Hematopoietic multipotent progenitor cell treated with erythropoietin and hydrocortisone succinate and interleukin-3 and kit ligand, for 4 days (in vitro differentiated cells): ENCODE measurements at regions not wholly inside any gene's neighbourhood (a gene's known extent, or its start where the extent isn't known, plus 50 kb on each side); places are given as distances from the start of the nearest gene placed in this dataset.
"Not testable (repeated sequence)": the region's sequence is repeated elsewhere in the genome, so short reads cannot be mapped to it uniquely, and the experiment has no call there.

Experiments used
- DNase-seq: peaks from one replicate; pipeline ENCODE4 v3.0.0-alpha.2; 2015

DNA sequence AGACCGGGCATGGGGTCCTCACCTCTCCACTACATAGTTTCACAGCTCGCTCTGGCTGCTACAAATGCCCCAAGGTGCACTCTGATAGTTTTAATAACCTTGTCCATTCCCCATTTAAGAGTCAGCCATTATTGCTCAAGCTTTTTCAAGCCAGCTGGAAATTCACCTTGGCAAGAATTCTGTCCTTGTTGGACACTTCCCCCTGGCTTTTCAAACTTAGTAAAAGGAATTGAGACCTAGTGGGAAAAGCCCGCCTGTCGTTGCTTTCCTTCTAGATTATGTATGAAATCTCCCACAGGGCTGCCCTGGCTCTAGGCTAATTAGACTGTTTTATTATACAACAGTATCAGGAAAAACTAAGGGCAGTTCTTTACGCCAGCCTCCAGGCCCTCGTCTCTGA, 293.7 kb upstream of the GADL1 start:
- DNase-seq, result no peak

- DNase-seq, result no peak
Measured at GRCh38 chr3:31189330-31189729, 294.9 kb upstream of the GADL1 start.

- DNase-seq, result no peak
Measured at GRCh38 chr3:31189971-31190370, 295.5 kb upstream of the GADL1 start.

DNA sequence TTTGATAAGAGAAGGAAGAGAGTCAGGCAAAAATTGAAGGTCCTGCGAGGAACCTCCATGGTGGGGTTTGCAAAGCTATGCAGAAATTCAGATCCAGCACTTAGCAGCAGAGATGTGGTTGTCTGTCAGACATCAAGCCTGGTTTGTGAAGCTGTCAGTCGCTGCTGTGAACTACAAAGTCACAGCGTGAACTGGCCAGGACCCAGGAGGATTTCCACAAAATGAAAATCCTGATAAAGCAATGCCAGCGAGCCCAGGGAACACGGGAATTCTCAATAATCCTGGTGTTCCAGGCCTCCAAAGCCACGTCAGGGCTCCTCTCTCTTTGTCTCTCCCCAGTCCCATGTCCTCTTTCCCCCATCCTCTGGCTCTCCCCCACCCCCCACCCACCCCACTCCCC, 296.9 kb upstream of the GADL1 start:
- no peak for DNase-seq

- no peak for DNase-seq
Measured at GRCh38 chr3:31193429-31193828, 299.0 kb upstream of the GADL1 start.

GRCh38 chr3:31193871-31194270, 299.4 kb upstream of the GADL1 start:
- no peak for DNase-seq

DNA sequence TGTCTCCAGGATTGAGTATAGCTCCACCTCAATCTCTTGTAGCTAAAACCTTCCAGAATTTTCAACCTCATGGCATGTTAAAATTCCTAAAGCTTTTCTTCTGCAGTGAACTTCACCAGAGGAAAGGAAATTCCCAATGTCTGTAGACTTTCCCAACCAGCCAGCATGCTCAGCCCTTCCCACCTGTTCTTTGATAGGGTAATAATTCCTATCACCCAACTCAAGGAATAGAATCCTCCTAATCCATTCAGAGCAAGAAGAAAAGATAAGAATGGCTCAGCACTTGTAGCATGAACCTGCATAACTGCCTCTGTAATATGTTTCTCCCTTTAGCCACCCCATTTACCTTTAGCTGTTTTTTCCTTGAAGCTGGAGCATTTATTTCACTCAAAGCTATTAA, 301.8 kb upstream of the GADL1 start:
- DNase-seq, result no peak

DNA sequence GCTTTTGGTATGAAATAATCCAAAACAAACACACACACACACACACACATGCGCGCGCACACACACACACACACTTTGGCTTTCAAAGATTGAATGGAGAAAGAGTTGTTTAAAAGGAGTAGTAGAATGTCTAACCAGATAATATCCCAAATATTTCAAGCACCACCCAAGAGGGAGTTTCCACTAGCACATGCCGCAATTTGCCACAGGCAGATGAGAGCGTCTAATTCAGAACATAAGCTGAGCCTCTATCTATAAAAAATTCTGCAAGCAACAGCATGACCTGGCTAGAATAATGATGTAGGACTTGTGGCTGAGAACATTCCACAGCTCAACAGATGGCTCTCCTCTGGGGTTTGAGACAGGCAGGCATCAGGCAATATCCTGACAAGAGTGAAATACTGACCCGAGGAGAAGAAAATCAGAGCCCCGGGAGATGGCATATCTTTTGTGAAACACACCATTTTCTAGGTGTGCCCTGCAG, 302.5 kb upstream of the GADL1 start:
- DNase-seq, result no peak

- no peak for DNase-seq
Measured at GRCh38 chr3:31197941-31198340, 303.5 kb upstream of the GADL1 start.

- no peak for DNase-seq
Measured at GRCh38 chr3:31198890-31199289, 304.4 kb upstream of the GADL1 start.

- no peak for DNase-seq
Measured at GRCh38 chr3:31203960-31204795, 309.7 kb upstream of the GADL1 start.

GRCh38 chr3:31204796-31205056, 310.3 kb upstream of the GADL1 start:
- not testable (repeated sequence) for DNase-seq

DNA sequence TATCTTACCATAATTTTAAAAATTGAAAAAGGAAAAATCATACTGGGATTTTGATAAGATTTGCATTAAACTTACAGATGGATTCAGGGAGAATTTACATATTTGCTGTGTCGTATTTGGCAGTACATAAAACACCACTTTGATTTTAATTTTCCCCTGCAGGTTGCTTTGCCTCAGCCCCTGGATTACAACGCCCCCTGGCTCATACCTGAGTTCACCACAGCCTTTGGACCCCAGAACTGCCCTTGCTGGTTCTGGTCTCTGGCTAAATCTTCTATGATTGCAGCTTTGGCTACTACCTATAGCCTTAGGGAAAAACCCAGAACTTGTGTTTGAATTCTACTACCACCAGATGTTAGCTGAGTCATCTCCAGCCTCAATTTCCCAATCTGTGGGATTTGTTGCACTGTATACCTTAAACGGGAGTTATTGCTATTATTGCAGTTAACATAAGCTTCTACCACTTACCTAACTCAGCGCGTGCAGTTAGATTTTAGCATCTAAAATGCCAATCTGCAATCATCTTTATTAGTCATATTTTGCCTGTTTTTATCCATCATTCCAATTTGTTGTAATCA, 315.7 kb upstream of the GADL1 start:
- no peak for DNase-seq

DNA sequence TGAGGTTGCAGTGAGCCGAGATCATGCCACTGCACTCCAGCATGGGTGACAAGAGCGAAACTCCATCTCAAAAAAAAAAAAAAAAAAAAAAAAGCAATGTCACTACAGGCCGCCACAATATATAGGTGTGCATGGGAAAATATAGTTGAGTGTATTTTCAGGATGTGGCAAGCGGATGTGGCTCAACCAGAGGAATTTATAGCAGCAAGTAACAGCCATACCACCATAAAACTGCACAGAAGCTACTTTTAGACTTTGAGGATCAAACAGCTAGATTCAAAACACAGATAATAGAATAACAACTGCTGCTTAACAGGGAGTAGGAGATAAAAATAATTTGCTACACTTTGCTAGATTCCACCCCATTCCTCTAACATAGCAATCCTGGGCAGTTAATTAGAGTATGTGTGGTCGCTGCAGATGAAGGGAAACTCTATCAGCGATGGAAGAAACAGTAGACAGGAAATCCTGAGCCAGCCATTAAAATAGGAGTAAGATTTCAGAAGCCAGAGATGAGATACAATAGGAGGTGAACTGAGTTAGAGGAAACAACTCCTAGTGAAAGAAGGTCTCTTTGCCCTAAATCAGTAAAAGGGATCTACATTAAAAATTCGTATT, 318.7 kb upstream of the STT3B start:
- DNase-seq, result peak; percentile 60

GRCh38 chr3:31218082-31218481, 314.6 kb upstream of the STT3B start:
- DNase-seq, result no peak

GRCh38 chr3:31219131-31219843, 313.4 kb upstream of the STT3B start:
- peak; percentile 86 for DNase-seq

DNA sequence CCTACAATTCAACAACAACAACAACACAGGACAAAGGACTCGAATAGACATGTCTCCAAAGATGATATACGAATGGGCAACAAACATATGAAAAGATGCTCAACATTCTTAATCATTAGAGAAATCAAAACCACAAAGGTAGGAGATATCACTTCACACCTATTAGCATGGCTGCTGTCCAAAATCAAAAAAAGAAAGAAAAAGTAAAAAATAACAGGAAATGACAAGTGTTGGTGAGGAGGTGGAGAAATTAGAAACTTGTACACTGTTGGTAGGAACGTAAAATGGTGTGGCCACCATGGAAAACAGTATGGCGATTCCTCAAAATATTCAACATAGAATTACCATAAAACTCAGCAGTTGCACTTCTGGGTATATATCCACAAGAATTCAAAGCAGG, 312.3 kb upstream of the STT3B start:
- DNase-seq, result no peak

- DNase-seq, result no peak
Measured at GRCh38 chr3:31223278-31223677, 309.4 kb upstream of the STT3B start.

GRCh38 chr3:31224936-31225335, 307.8 kb upstream of the STT3B start:
- no peak for DNase-seq

- peak; percentile 23 for DNase-seq
Measured at GRCh38 chr3:31225923-31226322, 306.8 kb upstream of the STT3B start.

DNA sequence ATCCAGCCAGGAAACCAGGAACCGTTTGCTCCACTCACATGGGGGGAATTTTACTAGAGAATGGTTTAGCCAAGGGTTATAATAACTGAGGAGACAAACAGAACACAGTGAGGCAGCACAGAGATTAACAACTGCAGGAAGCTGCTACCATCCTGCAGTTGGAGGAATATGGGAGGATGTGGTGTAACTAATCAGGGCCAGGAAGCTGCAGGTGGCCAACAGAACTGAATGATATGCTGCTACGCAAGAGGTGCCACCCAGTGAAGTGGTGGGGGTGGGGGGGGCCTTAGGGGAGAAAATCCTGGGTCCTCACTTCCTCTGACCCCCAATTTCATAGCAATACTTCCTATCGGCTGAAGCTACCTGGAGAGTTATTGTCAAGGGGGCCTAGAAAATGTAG, 306.4 kb upstream of the STT3B start:
- DNase-seq, result peak; percentile 86

- peak; percentile 89 for DNase-seq
Measured at GRCh38 chr3:31227131-31227562, 305.6 kb upstream of the STT3B start.

DNA sequence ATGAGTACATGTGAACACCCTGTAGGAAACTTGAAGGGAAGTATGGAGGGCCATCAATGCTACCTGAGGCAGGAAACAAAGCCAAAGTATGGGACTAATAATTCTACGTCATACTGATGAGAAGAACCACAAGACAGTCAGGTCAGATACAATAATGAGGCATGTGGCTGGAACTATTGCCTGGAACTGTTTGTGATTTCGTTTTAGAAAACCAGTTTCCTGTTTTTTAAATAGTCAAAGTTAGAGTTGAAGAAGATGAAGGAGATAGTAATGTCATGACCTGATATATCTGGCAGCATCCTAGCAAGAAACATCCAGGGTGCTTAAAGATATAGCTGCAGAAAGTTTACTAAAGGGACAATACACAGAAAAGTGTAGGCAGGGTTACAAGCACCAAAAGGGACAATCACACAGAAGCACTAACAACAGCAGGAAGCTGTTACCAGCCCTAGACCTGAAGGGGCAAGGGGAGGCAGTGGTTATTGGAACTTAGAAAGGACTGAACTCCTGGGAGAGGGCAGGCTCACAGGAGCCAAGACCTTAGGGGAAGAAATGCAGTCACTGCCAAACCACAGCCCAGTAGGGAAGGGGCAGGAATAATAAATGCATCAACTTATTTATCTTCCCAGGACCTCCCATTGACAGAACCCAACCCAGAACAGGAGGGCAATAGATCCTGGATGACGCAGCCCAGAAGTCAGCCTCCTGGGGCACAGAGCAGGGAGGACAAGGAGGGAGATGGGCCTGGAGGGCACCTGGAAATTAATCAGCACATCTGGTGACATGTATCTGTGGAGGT, 302.1 kb upstream of the STT3B start:
- no peak for DNase-seq
